Muscle of leg (tissue), 3 donors: ENCODE measurements at regions not wholly inside any gene's neighbourhood (a gene's known extent, or its start where the extent isn't known, plus 50 kb on each side); places are given as distances from the start of the nearest gene placed in this dataset.

Source experiments
- DNase-seq: peaks from one replicate; pipeline ENCODE4 v3.0.0; 2013
- H3K27ac ChIP-seq: one replicate; pipeline ENCODE4 v1.5.1; 2013; ENCODE audit warnings: mild to moderate bottlenecking, low read length, control low read depth
- H3K27me3 ChIP-seq: one replicate; pipeline ENCODE4 v1.6.1; 2013; ENCODE audit warnings: low read length; ENCODE audit not compliant: control insufficient read depth, insufficient read depth
- H3K36me3 ChIP-seq: one replicate; pipeline ENCODE4 v1.6.1; 2013; ENCODE audit warnings: low read length; ENCODE audit not compliant: control insufficient read depth, insufficient read depth
- H3K4me1 ChIP-seq: one replicate; pipeline ENCODE4 v1.6.1; 2013; ENCODE audit warnings: low read length; ENCODE audit not compliant: control insufficient read depth, insufficient read depth
- H3K4me3 ChIP-seq: one replicate; pipeline ENCODE4 v1.5.1; 2013; ENCODE audit warnings: low read length, control low read depth
- H3K9me3 ChIP-seq: replicated peaks from 2 replicates; pipeline ENCODE4 v1.6.1; 2013; ENCODE audit warnings: low read depth, low read length; ENCODE audit not compliant: control insufficient read depth
- WGBS: methylation state at CpG from one replicate; pipeline ENCODE4 v1.1.5; 2013; ENCODE audit warnings: missing lambda C conversion rate; ENCODE audit not compliant: insufficient coverage; 5-methylcytosine and 5-hydroxymethylcytosine counted together

GRCh38 chr17:5730373-5730772, 146.1 kb upstream of the NLRP1 start:
- H3K4me1 ChIP-seq = no peaks in the 10 kb centered on the region
- H3K27ac ChIP-seq = no peak overlapping the region
- no peaks in the 10 kb centered on the region for H3K9me3 ChIP-seq
- WGBS = 74% methylated on average over 6 of the region's 6 CpGs
- no peak overlapping the region for H3K4me3 ChIP-seq
- peaks cover 8% of the 10 kb centered on the region for H3K27me3 ChIP-seq
- no peak for DNase-seq
- H3K36me3 ChIP-seq = no peaks in the 10 kb centered on the region

- no peak overlapping the region for H3K4me3 ChIP-seq
- DNase-seq = no peak
- no peaks in the 10 kb centered on the region for H3K36me3 ChIP-seq
- no peaks in the 10 kb centered on the region for H3K27me3 ChIP-seq
- H3K27ac ChIP-seq = no peak overlapping the region
- no peaks in the 10 kb centered on the region for H3K4me1 ChIP-seq
- H3K9me3 ChIP-seq = no peaks in the 10 kb centered on the region
- WGBS = no CpG with 5 or more reads among the region's 1 CpG
Measured at GRCh38 chr17:5740937-5741336, 156.6 kb upstream of the NLRP1 start.

GRCh38 chr17:5741810-5742209, 157.5 kb upstream of the NLRP1 start:
- no peak overlapping the region for H3K27ac ChIP-seq
- no peaks in the 10 kb centered on the region for H3K27me3 ChIP-seq
- H3K36me3 ChIP-seq = no peaks in the 10 kb centered on the region
- no peaks in the 10 kb centered on the region for H3K4me1 ChIP-seq
- H3K9me3 ChIP-seq = no peaks in the 10 kb centered on the region
- no CpG with 5 or more reads among the region's 8 CpGs for WGBS
- no peak for DNase-seq
- no peak overlapping the region for H3K4me3 ChIP-seq

GRCh38 chr17:5745111-5745813, 161.0 kb upstream of the NLRP1 start:
- WGBS = 45% methylated on average over 1 of the region's 4 CpGs

GRCh38 chr17:5747276-5747675, 163.0 kb upstream of the NLRP1 start:
- H3K27ac ChIP-seq = no peak overlapping the region
- 88% methylated on average over 1 of the region's 3 CpGs for WGBS
- no peak overlapping the region for H3K4me3 ChIP-seq
- no peaks in the 10 kb centered on the region for H3K9me3 ChIP-seq
- no peaks in the 10 kb centered on the region for H3K27me3 ChIP-seq
- no peaks in the 10 kb centered on the region for H3K36me3 ChIP-seq
- no peaks in the 10 kb centered on the region for H3K4me1 ChIP-seq
- no peak for DNase-seq

More at GRCh38 chr17:5745111-5745813, 161.0 kb upstream of the NLRP1 start:
- H3K27me3 ChIP-seq = no peaks in the 10 kb centered on the region
- no peak overlapping the region for H3K4me3 ChIP-seq
- H3K9me3 ChIP-seq = no peaks in the 10 kb centered on the region
- DNase-seq = no peak
- no peaks in the 10 kb centered on the region for H3K36me3 ChIP-seq
- no peaks in the 10 kb centered on the region for H3K4me1 ChIP-seq
- no peak overlapping the region for H3K27ac ChIP-seq

GRCh38 chr17:5747964-5748363, 163.7 kb upstream of the NLRP1 start:
- Histone ChIP-seq H3K9me3 (no peaks in the 10 kb centered on the region), H3K27me3 (no peaks in the 10 kb centered on the region), H3K27ac (no peak overlapping the region), H3K4me3 (no peak overlapping the region), H3K36me3 (no peaks in the 10 kb centered on the region), H3K4me1 (no peaks in the 10 kb centered on the region)
- 73% methylated on average over 2 of the region's 4 CpGs for WGBS
- no peak for DNase-seq

GRCh38 chr17:5753421-5753820, 169.1 kb upstream of the NLRP1 start:
- H3K4me1 ChIP-seq = no peaks in the 10 kb centered on the region
- WGBS = 62% methylated on average over 1 of the region's 2 CpGs
- no peak overlapping the region for H3K27ac ChIP-seq
- no peaks in the 10 kb centered on the region for H3K9me3 ChIP-seq
- H3K4me3 ChIP-seq = no peak overlapping the region
- no peaks in the 10 kb centered on the region for H3K27me3 ChIP-seq
- DNase-seq = no peak
- H3K36me3 ChIP-seq = no peaks in the 10 kb centered on the region

GRCh38 chr17:5757314-5757907, 173.1 kb upstream of the NLRP1 start:
- H3K36me3 ChIP-seq = no peaks in the 10 kb centered on the region
- no peaks in the 10 kb centered on the region for H3K27me3 ChIP-seq
- H3K27ac ChIP-seq = no peak overlapping the region
- no peaks in the 10 kb centered on the region for H3K9me3 ChIP-seq
- H3K4me1 ChIP-seq = no peaks in the 10 kb centered on the region
- no peak overlapping the region for H3K4me3 ChIP-seq
- DNase-seq = no peak
- 70% methylated on average over 7 of the region's 8 CpGs for WGBS

- no peak overlapping the region for H3K4me3 ChIP-seq
- no peaks in the 10 kb centered on the region for H3K4me1 ChIP-seq
- no peak overlapping the region for H3K27ac ChIP-seq
- DNase-seq = peak; percentile 22
- H3K27me3 ChIP-seq = peaks cover 9% of the 10 kb centered on the region
- no peaks in the 10 kb centered on the region for H3K36me3 ChIP-seq
- no peaks in the 10 kb centered on the region for H3K9me3 ChIP-seq
Measured at GRCh38 chr17:5758651-5759050, 174.3 kb upstream of the NLRP1 start.

- no peak for DNase-seq
- H3K4me3 ChIP-seq = no peak overlapping the region
- H3K4me1 ChIP-seq = no peaks in the 10 kb centered on the region
- no peak overlapping the region for H3K27ac ChIP-seq
- H3K27me3 ChIP-seq = peaks cover 16% of the 10 kb centered on the region
- 60% methylated on average over 3 of the region's 8 CpGs for WGBS
- no peaks in the 10 kb centered on the region for H3K36me3 ChIP-seq
- H3K9me3 ChIP-seq = no peaks in the 10 kb centered on the region
Measured at GRCh38 chr17:5759501-5759925, 175.2 kb upstream of the NLRP1 start.
